Breast epithelium (tissue), 4 donors: ENCODE measurements at regions not wholly inside any gene's neighbourhood (a gene's known extent, or its start where the extent isn't known, plus 50 kb on each side); places are given as distances from the start of the nearest gene placed in this dataset.

Source experiments
- DNase-seq, 2 donors: peaks; one replicate each; pipeline ENCODE4 v3.0.0-alpha.2; 2019; ENCODE audit warnings: low spot score in 2 of 2
- H3K27ac ChIP-seq, 2 donors: fragments of 200-600 bp; sonication (generic) in 1 of 2; one replicate each; pipeline ENCODE4 v1.5.1; 2016 to 2019; ENCODE audit warnings: mild to moderate bottlenecking in 1 of 2
- H3K27me3 ChIP-seq, 2 donors: fragments of 200-600 bp; sonication (generic) in 1 of 2; one replicate each; pipeline versions ENCODE4 v1.5.1 to v1.6.0; 2017 to 2019; ENCODE audit warnings: control low read depth in 1 of 2, mild to moderate bottlenecking in 1 of 2
- H3K36me3 ChIP-seq: fragments of 200-600 bp; one replicate; pipeline ENCODE4 v1.5.1; 2019
- H3K4me1 ChIP-seq, 2 donors: fragments of 200-600 bp; sonication (generic); one replicate each; pipeline ENCODE4 v1.5.1; 2016 to 2019; ENCODE audit warnings: control low read depth in 1 of 2
- H3K4me3 ChIP-seq, 3 donors: fragments of 200-600 bp; sonication (generic); 1 replicate in 2 of 3; 2 replicates in 1 of 3; pipeline ENCODE4 v1.5.1; 2016 to 2019; ENCODE audit warnings: mild to moderate bottlenecking in 3 of 3, moderate library complexity in 2 of 3
- H3K9me3 ChIP-seq, 2 donors: fragments of 200-600 bp; sonication (generic) in 1 of 2; one replicate each; pipeline ENCODE4 v1.5.1; 2016 to 2019; ENCODE audit warnings: control low read depth in 1 of 2
- POLR2A ChIP-seq: fragments of 450-650 bp; IDR thresholded peaks from one replicate; pipeline ENCODE4 v1.6.1; 2016; ENCODE audit warnings: antibody characterized with exemption, mild to moderate bottlenecking, moderate library complexity
- POLR2AphosphoS5 ChIP-seq, 3 donors: sonication (generic); formaldehyde crosslinking; IDR thresholded peaks; one replicate each; pipeline ENCODE4 v1.6.1; 2017; ENCODE audit warnings: antibody characterized with exemption in 3 of 3
- intact Hi-C: fragments of 100-400 bp; cut with DNase I; formaldehyde crosslinking; loops from one replicate; pipeline ENCODE4 v1.15.1; 2023; ENCODE audit warnings: low total_unique reads
- TF ChIP-seq, protein P1 (sequence below), 3 donors: fragments of 450-650 bp; IDR thresholded peaks; one replicate each; pipeline ENCODE4 v1.5.1; 2016 to 2017; ENCODE audit warnings: antibody characterized with exemption in 3 of 3, mild to moderate bottlenecking in 3 of 3, moderate library complexity in 3 of 3

DNA sequence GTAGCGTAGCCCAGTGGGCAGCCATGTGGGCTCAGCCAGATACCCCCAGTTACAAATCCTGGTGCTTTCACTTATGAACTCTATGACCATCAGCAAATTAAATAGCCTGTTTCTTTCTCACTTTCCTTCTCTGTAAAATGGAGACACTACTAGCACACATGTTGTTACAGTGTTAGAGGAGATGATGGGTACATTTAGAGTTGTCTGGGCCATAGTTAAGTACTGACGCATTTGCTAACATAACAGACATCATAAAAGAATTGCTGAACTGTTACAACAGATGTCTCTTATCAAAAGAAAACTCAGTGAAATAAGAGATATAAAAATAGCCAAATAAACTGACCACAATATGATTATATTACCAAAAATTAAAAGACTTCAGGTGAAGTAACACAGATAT, 69.9 kb upstream of the DOK5 start:
- Histone ChIP-seq H3K36me3 (no peaks in the 10 kb centered on the region), H3K9me3 (no peaks in the 10 kb centered on the region), H3K27ac (no peak overlapping the region), H3K27me3 (no peaks in the 10 kb centered on the region), H3K4me1 (no peaks in the 10 kb centered on the region), H3K4me3 (no peak overlapping the region)
- TF ChIP-seq POLR2A (no peak), POLR2AphosphoS5 (IDR thresholded peaks at IDR 0.05) (no peak)
- TF ChIP-seq, protein P1, sequence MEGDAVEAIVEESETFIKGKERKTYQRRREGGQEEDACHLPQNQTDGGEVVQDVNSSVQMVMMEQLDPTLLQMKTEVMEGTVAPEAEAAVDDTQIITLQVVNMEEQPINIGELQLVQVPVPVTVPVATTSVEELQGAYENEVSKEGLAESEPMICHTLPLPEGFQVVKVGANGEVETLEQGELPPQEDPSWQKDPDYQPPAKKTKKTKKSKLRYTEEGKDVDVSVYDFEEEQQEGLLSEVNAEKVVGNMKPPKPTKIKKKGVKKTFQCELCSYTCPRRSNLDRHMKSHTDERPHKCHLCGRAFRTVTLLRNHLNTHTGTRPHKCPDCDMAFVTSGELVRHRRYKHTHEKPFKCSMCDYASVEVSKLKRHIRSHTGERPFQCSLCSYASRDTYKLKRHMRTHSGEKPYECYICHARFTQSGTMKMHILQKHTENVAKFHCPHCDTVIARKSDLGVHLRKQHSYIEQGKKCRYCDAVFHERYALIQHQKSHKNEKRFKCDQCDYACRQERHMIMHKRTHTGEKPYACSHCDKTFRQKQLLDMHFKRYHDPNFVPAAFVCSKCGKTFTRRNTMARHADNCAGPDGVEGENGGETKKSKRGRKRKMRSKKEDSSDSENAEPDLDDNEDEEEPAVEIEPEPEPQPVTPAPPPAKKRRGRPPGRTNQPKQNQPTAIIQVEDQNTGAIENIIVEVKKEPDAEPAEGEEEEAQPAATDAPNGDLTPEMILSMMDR (IDR thresholded peaks at IDR 0.05): no peak
- intact Hi-C loops: no loop called here
- DNase-seq: no peak

DNA sequence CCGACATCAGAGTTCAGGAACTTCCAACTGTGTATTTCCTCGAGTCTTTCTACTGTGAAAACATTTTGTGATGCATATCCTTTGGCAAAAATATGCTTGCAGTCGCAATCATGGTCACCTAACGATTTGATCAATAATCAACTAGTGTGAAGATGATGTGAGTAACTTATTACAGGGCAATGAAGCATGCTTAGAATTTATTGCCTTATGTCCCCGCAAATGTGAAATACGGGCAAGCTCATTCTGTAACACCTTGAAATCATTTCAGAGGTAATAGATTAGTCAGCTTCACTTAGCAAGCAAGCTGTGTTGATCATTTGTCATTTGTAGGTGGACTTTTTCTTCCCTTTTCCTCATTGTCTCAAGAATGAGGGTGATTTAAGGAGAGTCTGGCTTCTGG, 67.9 kb upstream of the DOK5 start:
- Histone ChIP-seq H3K9me3 (no peaks in the 10 kb centered on the region), H3K27me3 (no peaks in the 10 kb centered on the region), H3K4me1 (no peaks in the 10 kb centered on the region), H3K4me3 (no peak overlapping the region), H3K36me3 (no peaks in the 10 kb centered on the region), H3K27ac (no peak overlapping the region)
- TF ChIP-seq, protein P1 (IDR thresholded peaks at IDR 0.05): no peak
- no peak for TF ChIP-seq POLR2A
- TF ChIP-seq POLR2AphosphoS5 (IDR thresholded peaks at IDR 0.05): no peak
- intact Hi-C loops: no loop called here
- DNase-seq: no peak

DNA sequence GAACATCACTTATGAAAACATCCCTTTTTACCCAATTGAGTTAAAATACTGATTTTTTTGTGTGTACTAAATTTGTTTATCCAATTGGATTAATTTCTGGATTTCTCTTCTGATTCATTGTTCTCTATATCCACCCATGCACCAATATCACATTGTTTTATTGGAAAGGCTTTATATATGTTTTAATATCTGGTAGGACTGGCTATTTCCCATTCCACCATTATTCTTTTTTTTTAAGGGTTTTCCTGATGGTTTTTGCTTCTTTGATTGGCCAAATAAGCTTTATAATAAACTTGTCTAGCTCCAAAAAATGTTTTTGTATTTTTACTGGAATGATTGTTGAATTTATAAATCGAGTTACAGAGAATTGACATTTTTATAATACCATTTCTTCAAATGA, 59.4 kb upstream of the DOK5 start:
- TF ChIP-seq, protein P1 (IDR thresholded peaks at IDR 0.05): no peak
- TF ChIP-seq POLR2AphosphoS5 (IDR thresholded peaks at IDR 0.05): no peak
- TF ChIP-seq POLR2A: no peak
- no peak overlapping the region for H3K27ac ChIP-seq
- H3K9me3 ChIP-seq: no peaks in the 10 kb centered on the region
- no peaks in the 10 kb centered on the region for H3K4me1 ChIP-seq
- DNase-seq: no peak
- intact Hi-C loops: no loop called here
- no peaks in the 10 kb centered on the region for H3K27me3 ChIP-seq
- H3K4me3 ChIP-seq: no peak overlapping the region
- no peaks in the 10 kb centered on the region for H3K36me3 ChIP-seq

DNA sequence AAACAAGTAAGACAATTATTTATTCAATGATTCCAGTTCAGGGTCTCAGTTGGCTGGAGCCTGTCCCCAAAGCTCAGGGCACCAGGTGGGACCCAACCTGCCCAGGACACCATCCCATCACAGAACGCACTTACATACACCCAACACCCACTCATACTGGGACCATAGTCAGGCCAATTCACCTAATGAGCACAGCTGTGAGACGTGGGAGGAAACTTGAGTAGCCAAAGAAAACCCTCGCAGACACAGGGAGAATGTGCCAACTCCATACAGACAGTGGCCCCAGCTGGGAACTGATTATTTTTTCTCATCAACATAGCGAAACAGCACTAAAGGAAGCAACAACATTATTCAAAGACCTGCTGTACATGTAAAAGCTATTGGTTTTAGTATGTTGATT, 58.6 kb upstream of the DOK5 start:
- H3K27ac ChIP-seq: no peak overlapping the region
- H3K9me3 ChIP-seq: no peaks in the 10 kb centered on the region
- H3K4me3 ChIP-seq: no peak overlapping the region
- intact Hi-C loops: no loop called here
- H3K27me3 ChIP-seq: no peaks in the 10 kb centered on the region
- DNase-seq: no peak
- no peaks in the 10 kb centered on the region for H3K4me1 ChIP-seq
- H3K36me3 ChIP-seq: no peaks in the 10 kb centered on the region
- TF ChIP-seq, protein P1 (IDR thresholded peaks at IDR 0.05): no peak
- no peak for TF ChIP-seq POLR2AphosphoS5 (IDR thresholded peaks at IDR 0.05)
- TF ChIP-seq POLR2A: no peak

DNA sequence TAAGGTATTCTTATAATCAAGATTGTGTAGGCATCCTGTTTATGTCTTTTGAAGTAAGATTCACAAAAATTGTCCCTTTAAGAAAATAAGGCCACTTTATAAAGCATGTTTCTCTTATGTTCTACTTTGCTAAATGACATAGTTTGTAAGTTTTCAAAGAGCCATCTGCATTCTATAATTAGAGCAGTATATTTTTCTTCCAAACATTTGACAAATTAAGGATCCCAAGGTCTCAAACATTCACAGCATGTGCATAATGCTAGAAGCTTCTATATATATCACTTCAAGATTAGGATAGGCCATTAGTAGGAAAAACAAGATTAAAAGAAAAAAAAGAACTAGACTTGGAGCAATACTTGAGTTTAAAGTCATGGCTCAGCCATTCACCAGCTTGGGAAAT, 55.9 kb upstream of the DOK5 start:
- intact Hi-C loops: no loop called here

More for the DNA sequence above, 55.9 kb upstream of the DOK5 start:
- TF ChIP-seq POLR2A: no peak
- TF ChIP-seq, protein P1 (IDR thresholded peaks at IDR 0.05): no peak
- no peak for TF ChIP-seq POLR2AphosphoS5 (IDR thresholded peaks at IDR 0.05)
- Histone ChIP-seq H3K9me3 (peaks cover 0 to under 1% of the 10 kb centered on the region in 2 donors), H3K4me1 (no peaks in the 10 kb centered on the region), H3K27me3 (no peaks in the 10 kb centered on the region), H3K27ac (no peak overlapping the region), H3K36me3 (no peaks in the 10 kb centered on the region), H3K4me3 (no peak overlapping the region)
- DNase-seq: no peak
